A549 (cell line): ENCODE measurements at regions not wholly inside any gene's neighbourhood (a gene's known extent, or its start where the extent isn't known, plus 50 kb on each side); places are given as distances from the start of the nearest gene placed in this dataset.

Experiments used
- ATAC-seq, 2 experiments: fragments of 200-7000 bp in 1 of 2; fragments of >200 bp in 1 of 2; cut with Nextera tagmentation in 1 of 2; cut with Tn5 transposase in 1 of 2; 3 replicates each; pipeline versions ENCODE4 v1.8.0 to v1.9.1; 2018 to 2020; ENCODE audit warnings: mild to moderate bottlenecking in 1 of 2, moderate library complexity in 1 of 2
- CTCF ChIA-PET: fragments of 300-600 bp; sonication (Branson Sonifier 250); formaldehyde crosslinking; extraction: SDS; loops from one replicate; lab custom pipeline; 2021; ENCODE audit warnings: antibody characterized with exemption, inconsistent platforms; lab: Yijun Ruan, JAX
- POLR2A ChIA-PET: fragments of 350-600 bp; formaldehyde crosslinking; extraction: SDS; loops from one replicate; lab custom pipeline; 2021; ENCODE audit warnings: antibody characterized with exemption, inconsistent platforms; lab: Yijun Ruan, JAX
- DNase-seq, 2 experiments: peaks; one replicate each; pipeline versions ENCODE4 v3.0.0 to v3.0.0-alpha.2; 2011 to 2016; ENCODE audit warnings: low read depth in 1 of 2, low spot score in 1 of 2
- FAIRE-seq: peaks from 2 replicates; lab custom pipeline; 2011; peaks lifted over from hg19 to GRCh38; lab: Jason Lieb, UNC
- H3K27ac ChIP-seq, 2 experiments: fragments of >200 bp; sonication (Bioruptor Twin); formaldehyde crosslinking; 3 replicates each; pipeline ENCODE4 v1.5.1; 2016 to 2017
- H3K4me1 ChIP-seq: fragments of >200 bp; sonication (Bioruptor Twin); formaldehyde crosslinking; 3 replicates; pipeline ENCODE4 v1.6.1; 2016
- H3K4me2 ChIP-seq: fragments of >200 bp; sonication (Bioruptor Twin); formaldehyde crosslinking; 3 replicates; pipeline ENCODE4 v1.6.1; 2016
- H3K4me3 ChIP-seq: fragments of >200 bp; sonication (Bioruptor Twin); formaldehyde crosslinking; 3 replicates; pipeline ENCODE4 v1.5.1; 2016
- H3K9me3 ChIP-seq: fragments of >200 bp; sonication (Bioruptor Twin); formaldehyde crosslinking; 3 replicates; pipeline ENCODE4 v1.6.1; 2016
- CBX8 ChIP-seq: fragments of 200-600 bp; sonication (generic); IDR thresholded peaks from 2 replicates; pipeline ENCODE4 v1.6.1; 2016
- CHD2 ChIP-seq: fragments of 150-350 bp; IDR thresholded peaks from 2 replicates; pipeline ENCODE4 v1.6.1; 2014; ENCODE audit warnings: low read length; ENCODE audit not compliant: partially characterized antibody
- CTCF ChIP-seq: fragments of >200 bp; sonication (Bioruptor Twin); formaldehyde crosslinking; IDR thresholded peaks from 3 replicates; pipeline ENCODE4 v1.5.1; 2016
- E2F6 ChIP-seq: IDR thresholded peaks from 2 replicates; pipeline ENCODE4 v1.6.1; 2012; ENCODE audit warnings: low read depth, borderline replicate concordance
- FOXS1 ChIP-seq: fragments of 250-450 bp; sonication (Bioruptor Pico); IDR thresholded peaks from 2 replicates; pipeline ENCODE4 v1.5.0; 2020; ENCODE audit warnings: mild to moderate bottlenecking, moderate library complexity
- MAX ChIP-seq: IDR thresholded peaks from 2 replicates; pipeline ENCODE4 v1.6.1; 2012
- NPAS2 ChIP-seq: fragments of 250-450 bp; sonication (Bioruptor Pico); IDR thresholded peaks from 2 replicates; pipeline ENCODE4 v1.8.0; 2022; ENCODE audit warnings: mild to moderate bottlenecking, moderate library complexity, borderline replicate concordance
- POLR2AphosphoS2 ChIP-seq: conservative IDR thresholded peaks from 2 replicates; pipeline ENCODE4 v1.6.1; 2012; ENCODE audit warnings: low read length, improper control_type of control experiment, inconsistent platforms
- RAD21 ChIP-seq, 2 experiments: fragments of >200 bp in 1 of 2; sonication (Bioruptor Twin) in 1 of 2; formaldehyde crosslinking in 1 of 2; IDR thresholded peaks in 1 of 2; conservative IDR thresholded peaks in 1 of 2; 2 replicates in 1 of 2; 3 replicates in 1 of 2; pipeline ENCODE4 v1.6.1; 2012 to 2018; ENCODE audit warnings: inconsistent platforms in 1 of 2
- RNF2 ChIP-seq: fragments of 200-600 bp; sonication (generic); IDR thresholded peaks from 2 replicates; pipeline ENCODE4 v1.6.1; 2016; ENCODE audit warnings: low read depth, mild to moderate bottlenecking, antibody characterized with exemption, moderate library complexity, borderline replicate concordance
- USF2 ChIP-seq: fragments of 450-650 bp; IDR thresholded peaks from 2 replicates; pipeline ENCODE4 v1.6.1; 2014; ENCODE audit warnings: antibody characterized with exemption
- ZC3H11A ChIP-seq: fragments of 450-650 bp; IDR thresholded peaks from 2 replicates; pipeline ENCODE4 v1.6.1; 2014; ENCODE audit warnings: antibody characterized with exemption, mild to moderate bottlenecking
- ZNF302 ChIP-seq: fragments of 250-450 bp; sonication (Bioruptor Pico); IDR thresholded peaks from 2 replicates; pipeline ENCODE4 v1.9.0; 2021; ENCODE audit warnings: inconsistent platforms, mild to moderate bottlenecking, moderate library complexity
- WGBS: methylation state at CpG from one replicate; pipeline ENCODE4 v1.1.6; 2017; ENCODE audit errors: missing lambda C conversion rate; 5-methylcytosine and 5-hydroxymethylcytosine counted together
- TF ChIP-seq, protein P1 (sequence below): fragments of 250-450 bp; sonication (Bioruptor Pico); IDR thresholded peaks from 2 replicates; pipeline ENCODE4 v1.5.0; 2020; ENCODE audit warnings: low read depth, mild to moderate bottlenecking, moderate library complexity
- TF ChIP-seq, protein P2 (sequence below): fragments of 250-450 bp; sonication (Bioruptor Pico); IDR thresholded peaks from 2 replicates; pipeline ENCODE4 v1.5.0; 2021; ENCODE audit warnings: mild to moderate bottlenecking, moderate library complexity, borderline replicate concordance
- TF ChIP-seq, protein P3 (sequence below): IDR thresholded peaks from 2 replicates; pipeline ENCODE4 v1.6.1; 2012

DNA sequence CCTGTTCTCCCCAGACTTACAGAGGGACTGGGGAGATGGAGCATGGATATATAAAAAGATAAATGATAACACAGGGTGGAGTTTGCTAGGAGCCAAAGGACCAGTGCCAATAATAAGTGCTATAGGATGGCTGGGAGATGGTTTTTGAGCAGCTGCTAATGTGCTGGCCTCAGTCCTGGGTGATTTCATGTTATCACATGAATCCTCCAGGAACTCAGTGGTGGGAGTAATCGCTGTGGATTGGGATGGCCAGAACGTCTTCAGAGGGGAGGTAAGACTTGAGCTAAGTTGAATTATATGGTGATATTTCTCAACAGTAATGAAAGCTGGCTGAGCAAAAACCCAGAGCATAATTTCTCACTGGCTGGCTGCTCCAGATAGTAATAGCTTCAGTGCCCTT, 441.4 kb downstream of the SLC4A3 start:
- POLR2A ChIA-PET = no interaction called here
- FAIRE-seq = no peak
- no peak for TF ChIP-seq RAD21 (conservative IDR thresholded peaks at IDR 0.05 in 1 of 2, IDR thresholded peaks at IDR 0.05 in 1 of 2)
- no peak for TF ChIP-seq MAX
- TF ChIP-seq E2F6 = no peak
- TF ChIP-seq POLR2AphosphoS2 = no peak
- TF ChIP-seq NPAS2 (CRISPR knock-in tag) = no peak
- TF ChIP-seq, protein P1, sequence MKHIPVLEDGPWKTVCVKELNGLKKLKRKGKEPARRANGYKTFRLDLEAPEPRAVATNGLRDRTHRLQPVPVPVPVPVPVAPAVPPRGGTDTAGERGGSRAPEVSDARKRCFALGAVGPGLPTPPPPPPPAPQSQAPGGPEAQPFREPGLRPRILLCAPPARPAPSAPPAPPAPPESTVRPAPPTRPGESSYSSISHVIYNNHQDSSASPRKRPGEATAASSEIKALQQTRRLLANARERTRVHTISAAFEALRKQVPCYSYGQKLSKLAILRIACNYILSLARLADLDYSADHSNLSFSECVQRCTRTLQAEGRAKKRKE (CRISPR knock-in tag) = no peak
- TF ChIP-seq CTCF = no peak
- TF ChIP-seq ZNF302 (CRISPR knock-in tag) = no peak
- no peak for TF ChIP-seq ZC3H11A
- TF ChIP-seq USF2 = no peak
- TF ChIP-seq, protein P2, sequence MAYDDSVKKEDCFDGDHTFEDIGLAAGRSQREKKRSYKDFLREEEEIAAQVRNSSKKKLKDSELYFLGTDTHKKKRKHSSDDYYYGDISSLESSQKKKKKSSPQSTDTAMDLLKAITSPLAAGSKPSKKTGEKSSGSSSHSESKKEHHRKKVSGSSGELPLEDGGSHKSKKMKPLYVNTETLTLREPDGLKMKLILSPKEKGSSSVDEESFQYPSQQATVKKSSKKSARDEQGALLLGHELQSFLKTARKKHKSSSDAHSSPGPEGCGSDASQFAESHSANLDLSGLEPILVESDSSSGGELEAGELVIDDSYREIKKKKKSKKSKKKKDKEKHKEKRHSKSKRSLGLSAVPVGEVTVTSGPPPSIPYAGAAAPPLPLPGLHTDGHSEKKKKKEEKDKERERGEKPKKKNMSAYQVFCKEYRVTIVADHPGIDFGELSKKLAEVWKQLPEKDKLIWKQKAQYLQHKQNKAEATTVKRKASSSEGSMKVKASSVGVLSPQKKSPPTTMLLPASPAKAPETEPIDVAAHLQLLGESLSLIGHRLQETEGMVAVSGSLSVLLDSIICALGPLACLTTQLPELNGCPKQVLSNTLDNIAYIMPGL = no peak
- no peak for TF ChIP-seq CBX8
- TF ChIP-seq CHD2 = no peak
- TF ChIP-seq, all 56 proteins: peak for 0
- DNase-seq (no peak), ATAC-seq (no peak)
- H3K4me3 ChIP-seq = no peak overlapping the region
- 26% methylated on average over 2 of the region's 2 CpGs for WGBS
- H3K4me1 ChIP-seq = peaks cover 22% of the 10 kb centered on the region
- no peaks in the 10 kb centered on the region for H3K9me3 ChIP-seq
- CTCF ChIA-PET = no interaction called here
- no peak overlapping the region for H3K27ac ChIP-seq
- no peak overlapping the region for H3K4me2 ChIP-seq

GRCh38 chr2:220070349-220070748, 442.9 kb downstream of the SLC4A3 start:
- Histone ChIP-seq H3K4me2 (no peak overlapping the region), H3K27ac (no peak overlapping the region), H3K9me3 (no peaks in the 10 kb centered on the region), H3K4me3 (no peak overlapping the region)
- WGBS = 82% methylated on average over 1 of the region's 1 CpG
- no peak for ATAC-seq
- FAIRE-seq = no peak
- CTCF ChIA-PET = no interaction called here
- no peak for DNase-seq
- POLR2A ChIA-PET = no interaction called here
- TF ChIP-seq, protein P3, sequence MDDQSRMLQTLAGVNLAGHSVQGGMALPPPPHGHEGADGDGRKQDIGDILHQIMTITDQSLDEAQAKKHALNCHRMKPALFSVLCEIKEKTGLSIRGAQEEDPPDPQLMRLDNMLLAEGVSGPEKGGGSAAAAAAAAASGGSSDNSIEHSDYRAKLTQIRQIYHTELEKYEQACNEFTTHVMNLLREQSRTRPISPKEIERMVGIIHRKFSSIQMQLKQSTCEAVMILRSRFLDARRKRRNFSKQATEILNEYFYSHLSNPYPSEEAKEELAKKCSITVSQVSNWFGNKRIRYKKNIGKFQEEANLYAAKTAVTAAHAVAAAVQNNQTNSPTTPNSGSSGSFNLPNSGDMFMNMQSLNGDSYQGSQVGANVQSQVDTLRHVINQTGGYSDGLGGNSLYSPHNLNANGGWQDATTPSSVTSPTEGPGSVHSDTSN = no peak
- no peak for TF ChIP-seq MAX
- no peak for TF ChIP-seq FOXS1 (CRISPR knock-in tag)
- TF ChIP-seq RNF2 = no peak
- TF ChIP-seq, all 56 proteins: peak for 0
- peaks cover 7% of the 10 kb centered on the region; the same call in 2 of the 3 replicates for H3K4me1 ChIP-seq
